GM19468 (cell line): ENCODE measurements at regions not wholly inside any gene's neighbourhood (a gene's known extent, or its start where the extent isn't known, plus 50 kb on each side); places are given as distances from the start of the nearest gene placed in this dataset.

Experiments used
- ATAC-seq: cut with Tn5 transposase; IDR thresholded peaks from one replicate; pipeline ENCODE4 v1.9.1; 2021; ENCODE audit warnings: mild to moderate bottlenecking, moderate library complexity, moderate number of reproducible peaks; ENCODE audit not compliant: unreplicated experiment; ENCODE audit errors: extremely low read depth

DNA sequence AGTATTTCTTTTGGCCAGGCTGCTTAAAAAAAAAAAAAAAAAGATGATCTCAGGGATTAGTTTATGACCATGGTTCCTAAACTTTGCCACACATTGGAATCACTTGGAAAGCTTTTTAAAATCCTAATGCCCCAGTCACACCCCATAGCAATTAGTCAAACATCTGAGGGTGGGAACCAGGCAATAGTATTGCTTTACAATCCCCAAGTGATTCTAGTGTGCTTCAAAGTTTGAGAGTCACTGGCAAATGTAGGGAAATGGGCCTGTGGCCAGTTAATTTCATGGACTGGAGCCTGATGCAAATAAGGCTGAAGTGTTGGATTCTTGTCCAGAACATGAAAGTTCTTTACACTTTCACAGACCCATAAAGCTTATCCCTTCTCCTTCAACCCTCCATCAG lies 374.6 kb upstream of the ESRRG start:
- no peak for ATAC-seq

DNA sequence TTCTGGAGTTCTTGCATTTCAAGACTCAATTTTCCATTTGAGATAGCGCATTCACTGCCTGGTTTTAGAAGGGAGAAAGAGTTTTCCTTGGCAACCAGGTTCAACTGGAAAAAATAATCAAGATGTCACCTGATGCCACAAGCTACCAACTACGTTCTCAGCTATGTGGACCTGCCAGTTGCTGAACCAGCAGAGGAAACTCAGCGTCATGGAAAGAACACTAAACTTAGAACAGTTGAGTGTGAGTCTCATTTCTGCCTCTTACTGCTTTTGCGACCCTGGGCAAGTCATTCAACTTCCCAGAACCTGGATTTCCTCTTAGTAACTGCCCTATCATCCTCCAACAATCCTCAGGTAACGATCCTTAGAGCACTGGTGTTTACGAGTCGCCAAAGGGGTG lies 373.0 kb upstream of the ESRRG start:
- no peak for ATAC-seq

DNA sequence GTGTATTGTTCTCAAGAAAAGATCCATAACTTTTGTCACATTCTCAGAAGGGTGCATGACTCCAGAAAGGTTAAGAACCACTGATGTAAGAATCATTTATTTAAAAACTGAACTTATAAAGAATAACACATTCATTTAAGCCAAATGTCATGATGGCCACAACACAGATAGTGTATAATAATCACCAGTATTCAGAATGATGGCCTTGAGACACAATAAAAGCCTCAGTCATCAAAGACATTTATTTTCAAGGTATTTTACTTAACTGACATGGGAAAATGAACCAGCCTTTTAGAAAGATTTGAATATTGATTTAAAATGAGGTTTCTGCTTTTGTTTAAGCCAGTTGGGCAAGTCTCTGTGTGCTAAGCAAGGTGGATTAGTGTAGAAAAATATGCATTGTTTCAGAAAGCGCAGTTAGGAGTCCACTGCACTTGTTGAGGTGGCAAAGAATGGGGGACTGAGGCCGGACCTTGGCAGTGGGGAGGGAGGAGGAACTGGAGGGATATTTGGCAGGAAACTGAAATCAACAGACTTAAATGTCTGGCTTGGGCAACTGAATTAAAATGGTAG lies 371.9 kb upstream of the ESRRG start:
- no peak for ATAC-seq

DNA sequence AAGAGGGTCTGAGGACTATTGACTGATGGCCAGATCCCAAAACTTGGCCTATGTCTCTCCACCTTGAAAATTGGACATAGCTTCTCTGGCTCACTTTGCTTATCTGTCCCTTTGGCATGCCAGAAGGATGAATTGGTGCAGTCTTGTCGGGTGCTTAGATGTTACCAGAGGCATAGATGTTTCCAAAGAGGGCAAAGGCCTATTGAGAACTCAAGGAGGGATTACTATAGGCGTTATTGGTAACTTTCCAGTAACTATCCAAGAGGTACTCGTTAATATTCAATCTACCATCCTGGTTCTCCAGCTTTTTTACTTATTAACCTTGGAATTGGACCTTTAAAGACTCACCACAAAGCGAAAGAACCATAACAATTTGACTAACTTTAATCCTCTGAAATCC lies 368.3 kb upstream of the ESRRG start:
- no peak for ATAC-seq

DNA sequence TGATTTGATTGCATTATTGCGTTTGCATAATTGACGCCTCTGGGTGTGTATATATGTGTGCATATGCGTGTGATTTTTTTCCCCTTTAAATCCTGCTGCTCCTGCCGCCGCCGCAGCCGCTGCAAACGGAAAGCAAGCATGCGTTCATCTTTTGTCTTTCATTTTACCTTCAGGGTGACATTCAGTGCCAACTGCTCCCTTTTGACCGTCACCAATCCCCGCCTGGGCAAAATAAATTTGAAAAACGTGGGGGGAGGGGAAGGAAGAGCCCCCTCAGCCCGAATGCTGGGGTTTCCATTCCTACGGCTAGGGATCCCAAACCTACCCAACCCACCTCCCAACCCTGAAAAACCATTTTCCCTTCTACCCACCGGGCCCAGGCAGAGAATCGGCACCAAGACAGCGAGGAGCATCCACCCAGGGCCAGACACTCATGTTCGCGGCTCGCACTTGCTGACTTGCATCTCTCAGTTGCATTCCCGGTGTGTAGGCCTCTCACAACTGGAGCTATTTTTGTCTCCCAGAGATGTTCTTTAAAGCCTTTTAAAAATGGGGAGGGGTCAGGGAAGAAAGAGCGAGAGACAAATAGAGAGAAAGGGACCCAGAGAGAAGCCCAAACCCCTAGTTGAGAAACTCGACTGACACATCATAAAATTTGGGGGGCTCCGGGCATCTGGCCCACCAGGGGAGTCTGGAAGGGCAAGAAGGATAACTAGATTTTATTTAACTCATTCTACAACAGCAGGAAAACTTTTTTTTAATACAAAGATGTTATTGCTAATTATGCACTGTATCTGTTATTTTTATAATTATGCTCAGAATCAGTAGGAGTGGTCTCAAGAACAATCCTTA lies 367.1 kb upstream of the ESRRG start:
- ATAC-seq, result no peak

DNA sequence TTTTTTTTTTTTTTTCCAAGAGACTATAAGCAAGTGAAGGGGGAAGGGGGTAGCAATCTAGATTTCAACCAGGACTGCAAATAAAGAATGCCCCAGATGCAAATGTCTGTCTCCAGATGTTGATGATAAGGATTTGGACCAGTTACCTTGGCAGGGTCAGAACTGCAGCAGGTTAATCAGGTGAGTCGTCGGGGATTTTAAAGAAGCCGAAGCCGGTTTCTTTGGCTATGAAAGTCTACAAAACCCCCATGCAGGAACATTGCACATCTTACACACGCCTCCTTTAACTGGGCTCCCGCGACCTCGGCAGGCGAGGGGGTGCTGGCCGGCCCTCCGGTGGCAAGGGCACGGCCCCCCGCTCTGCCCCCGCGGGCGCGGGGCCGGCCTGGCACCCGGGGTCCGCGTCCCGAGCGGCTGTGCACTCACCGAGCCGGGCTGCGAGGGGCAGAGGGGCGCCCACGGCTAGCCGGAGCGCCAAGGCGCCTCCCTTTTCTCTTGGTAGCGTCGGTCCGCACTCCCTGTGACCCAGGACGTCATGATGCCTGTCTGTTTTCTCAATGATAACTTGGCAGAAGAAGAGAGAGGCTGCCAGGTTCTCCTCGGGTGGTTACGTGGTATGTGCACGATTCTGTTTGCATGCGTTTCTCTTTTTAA lies 366.3 kb upstream of the ESRRG start:
- no peak for ATAC-seq

DNA sequence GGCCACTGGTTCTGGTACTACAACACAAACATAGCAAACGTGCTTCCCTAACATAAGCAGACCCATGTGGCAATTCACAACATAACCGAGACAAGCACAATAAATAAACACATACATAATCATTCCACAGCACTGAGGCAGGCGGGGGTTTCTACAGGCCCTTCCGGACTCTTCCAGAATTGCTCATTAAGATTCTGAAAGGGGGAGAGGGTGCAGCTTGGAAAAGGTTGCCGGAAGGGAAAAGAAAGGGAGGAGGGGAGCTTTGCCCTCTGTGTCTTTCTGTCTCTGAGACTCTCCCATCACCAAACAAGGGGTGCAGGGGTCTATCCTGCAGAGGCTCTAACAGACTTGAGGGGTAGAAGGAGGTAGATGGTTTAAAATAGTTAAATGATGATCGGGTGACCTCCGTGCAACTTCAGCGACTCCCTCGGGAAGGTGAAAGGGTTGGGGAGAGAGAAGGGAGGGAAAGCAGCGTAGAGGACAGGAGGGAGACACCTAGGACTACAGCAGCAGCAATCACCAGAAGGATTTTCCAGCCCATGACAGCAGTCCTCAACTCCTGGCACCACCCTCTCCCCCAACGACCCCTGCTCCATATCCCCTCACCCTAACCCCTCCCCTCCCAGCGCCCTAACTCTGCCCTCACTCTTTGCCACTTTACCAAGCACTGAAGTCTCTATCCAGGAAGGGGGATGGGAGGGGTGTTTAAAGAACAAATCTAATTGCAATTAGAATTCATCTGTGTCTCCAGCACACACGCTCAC lies 365.5 kb upstream of the ESRRG start:
- ATAC-seq, result no peak

DNA sequence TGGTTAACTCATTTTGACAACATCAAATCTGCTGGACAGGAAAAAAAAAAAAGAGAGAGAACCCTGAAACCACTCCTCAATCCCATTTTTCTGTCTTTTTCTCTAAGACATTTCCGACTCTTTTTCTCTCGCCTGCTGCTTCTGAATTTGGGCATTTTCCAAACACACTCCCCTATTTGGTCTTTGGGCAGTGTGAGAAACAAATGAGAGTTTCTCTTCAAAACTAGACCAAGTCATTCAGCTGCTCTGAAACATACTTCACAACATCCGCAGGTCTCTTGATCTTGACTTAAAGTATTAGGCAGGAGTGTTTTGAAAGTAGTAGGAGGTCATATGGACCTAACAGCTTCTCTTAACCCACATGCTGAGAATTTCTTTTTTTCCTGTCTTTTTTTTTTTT lies 364.8 kb upstream of the ESRRG start:
- no peak for ATAC-seq

DNA sequence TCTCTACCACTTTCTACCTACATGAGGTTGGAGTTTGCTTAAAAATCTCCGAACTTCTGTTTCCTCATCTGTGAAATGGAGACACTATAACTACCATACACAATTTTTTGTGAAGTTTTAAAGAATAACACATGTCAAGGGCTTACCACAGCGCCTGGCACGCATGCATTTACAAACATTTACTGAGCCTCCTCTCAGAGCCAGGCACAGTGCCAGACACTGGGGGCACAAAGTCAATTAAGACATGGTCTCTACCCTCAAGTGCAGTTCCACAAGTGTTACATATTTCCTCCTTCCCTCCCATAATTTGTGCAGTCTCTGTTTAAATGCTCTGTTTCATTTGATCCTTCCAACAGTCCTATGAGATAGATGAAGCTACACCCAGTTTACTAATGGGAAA lies 356.4 kb upstream of the ESRRG start:
- no peak for ATAC-seq

DNA sequence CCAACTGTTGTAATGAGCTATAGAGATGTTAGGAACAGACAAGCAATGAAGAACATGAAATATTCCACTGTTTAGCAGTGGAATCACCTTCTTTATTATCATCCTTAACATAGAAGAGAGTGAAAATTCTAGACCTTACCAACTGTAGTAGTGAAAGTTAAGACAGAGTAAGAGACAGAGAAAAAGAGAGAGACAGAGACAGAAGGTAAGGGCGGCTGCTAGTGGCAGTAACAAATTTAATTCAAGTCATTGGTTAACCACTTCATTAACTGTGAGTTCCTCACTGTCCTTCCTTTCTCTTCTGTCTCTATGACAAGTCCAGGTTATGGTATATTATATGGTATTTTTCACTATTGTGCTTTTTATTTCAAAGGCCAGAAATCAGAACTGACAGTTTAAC lies 355.7 kb upstream of the ESRRG start:
- no peak for ATAC-seq

DNA sequence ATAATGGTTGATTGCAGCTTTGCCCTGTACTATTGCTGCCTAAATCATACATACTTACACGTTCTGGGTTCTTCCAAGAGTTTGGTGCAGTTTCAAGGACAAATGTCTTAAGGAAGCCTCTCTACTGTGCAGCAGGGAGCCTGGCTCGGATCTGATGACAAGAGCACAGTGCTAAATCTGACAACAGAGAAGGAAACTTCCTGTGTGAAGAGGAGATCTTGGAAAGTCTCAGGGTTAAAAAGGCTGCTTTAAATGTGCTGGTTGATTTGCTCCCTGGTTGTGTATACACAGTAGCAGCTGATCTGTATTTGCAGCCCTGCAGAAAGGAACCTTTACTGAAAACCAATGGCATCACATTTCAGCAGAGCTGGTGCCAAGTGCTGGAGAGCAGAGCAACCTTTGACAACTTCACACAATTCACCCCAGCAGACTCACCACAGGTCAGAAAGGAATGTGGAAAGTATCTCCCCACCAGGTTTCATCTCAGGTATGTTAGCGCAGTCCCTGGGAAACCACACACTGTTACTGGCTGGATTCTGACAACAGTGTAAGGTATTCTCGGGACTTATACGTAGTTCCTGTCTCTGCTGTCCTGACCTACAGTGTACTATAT lies 355.0 kb upstream of the ESRRG start:
- ATAC-seq, result no peak

DNA sequence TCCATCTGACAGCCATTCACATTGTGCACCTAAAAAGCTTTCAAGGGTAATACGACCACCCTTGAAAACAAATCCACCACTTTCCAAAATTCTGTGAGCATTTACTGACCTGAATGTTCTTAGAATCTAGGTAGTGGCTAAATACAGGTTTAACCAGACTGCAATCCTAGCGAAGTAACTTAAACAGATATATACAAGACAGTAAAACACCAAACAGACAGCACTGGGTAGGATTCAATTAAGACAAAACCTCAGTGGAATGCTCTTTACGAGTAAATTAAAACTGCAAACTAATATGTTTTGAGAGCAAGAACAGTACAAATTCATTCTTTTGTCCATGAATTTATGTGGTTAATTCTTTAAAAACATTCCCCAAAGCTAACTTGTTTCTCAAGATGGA lies 354.2 kb upstream of the ESRRG start:
- no peak for ATAC-seq

DNA sequence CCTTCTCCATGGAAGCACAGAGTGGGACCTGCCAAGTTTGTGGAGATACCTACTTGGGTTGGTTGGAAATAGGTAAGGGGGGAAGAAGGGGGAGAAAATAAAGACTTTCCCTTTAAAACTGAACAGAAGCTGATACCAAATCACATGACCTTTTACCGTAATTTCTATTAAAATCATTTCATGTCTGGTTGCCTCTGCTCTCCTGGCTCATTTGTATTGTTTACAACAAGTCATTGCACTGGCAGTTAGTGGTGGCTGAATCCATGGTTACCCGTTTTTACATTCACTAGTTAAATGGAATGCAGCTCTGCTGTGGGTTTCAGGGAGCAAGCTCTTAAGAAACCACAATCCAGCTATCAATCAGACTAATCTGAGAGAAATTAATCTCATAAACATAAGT lies 353.7 kb upstream of the ESRRG start:
- ATAC-seq, result no peak

DNA sequence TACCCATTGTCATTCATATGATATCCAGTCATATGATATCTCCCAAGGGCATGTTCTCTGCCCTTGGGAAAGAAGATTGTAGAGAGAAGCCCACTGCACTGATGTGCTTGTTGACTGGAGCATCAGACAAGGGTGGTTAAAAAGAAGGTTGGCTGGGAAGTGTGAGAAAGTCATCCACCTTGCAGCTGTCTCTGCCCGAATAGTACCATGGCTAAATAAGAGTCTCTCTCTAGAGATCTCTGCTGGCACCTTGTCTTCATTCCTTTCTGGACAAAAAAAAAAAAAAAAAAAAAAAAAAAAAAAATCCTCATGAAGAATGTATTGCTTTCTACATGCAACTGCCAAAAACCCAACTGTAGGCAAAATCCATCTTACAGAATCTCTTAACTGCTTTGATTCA lies 349.7 kb upstream of the ESRRG start:
- ATAC-seq, result no peak

DNA sequence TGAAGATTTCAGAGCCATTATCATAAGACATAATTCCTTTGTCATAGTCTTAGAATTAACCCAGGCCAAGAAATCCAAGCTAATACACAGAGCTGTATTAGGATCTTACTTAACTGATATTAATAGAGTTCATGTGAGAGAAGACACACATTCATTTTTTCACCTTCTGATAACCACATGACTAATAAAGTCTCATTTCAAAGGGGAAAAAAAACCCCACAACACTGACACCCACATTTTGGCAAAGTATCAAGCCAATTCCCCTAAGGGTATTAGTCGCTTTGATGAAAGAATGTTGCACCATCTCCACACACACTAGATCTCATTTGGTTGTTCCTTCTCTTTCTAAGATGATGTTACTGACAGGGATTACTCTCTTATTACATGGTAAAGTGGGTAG lies 344.4 kb upstream of the ESRRG start:
- no peak for ATAC-seq

DNA sequence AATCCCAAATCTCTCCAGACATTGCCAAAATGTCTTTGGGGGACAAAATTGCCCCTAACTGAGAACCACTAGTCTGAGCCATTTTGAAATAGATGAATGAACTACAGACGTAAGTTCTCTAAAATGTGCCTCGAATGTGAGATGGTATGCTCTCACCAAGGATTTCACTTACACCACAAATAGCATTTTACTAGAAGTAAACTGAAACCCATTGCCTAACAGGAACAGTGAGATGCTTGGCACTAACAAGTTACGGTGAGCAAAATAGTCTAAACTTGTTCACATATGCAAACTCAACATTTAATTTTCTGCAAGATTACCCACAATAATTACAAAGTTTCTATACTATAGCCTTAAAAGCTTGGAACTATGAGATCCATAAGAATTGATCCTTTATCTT lies 343.6 kb upstream of the ESRRG start:
- ATAC-seq, result no peak

DNA sequence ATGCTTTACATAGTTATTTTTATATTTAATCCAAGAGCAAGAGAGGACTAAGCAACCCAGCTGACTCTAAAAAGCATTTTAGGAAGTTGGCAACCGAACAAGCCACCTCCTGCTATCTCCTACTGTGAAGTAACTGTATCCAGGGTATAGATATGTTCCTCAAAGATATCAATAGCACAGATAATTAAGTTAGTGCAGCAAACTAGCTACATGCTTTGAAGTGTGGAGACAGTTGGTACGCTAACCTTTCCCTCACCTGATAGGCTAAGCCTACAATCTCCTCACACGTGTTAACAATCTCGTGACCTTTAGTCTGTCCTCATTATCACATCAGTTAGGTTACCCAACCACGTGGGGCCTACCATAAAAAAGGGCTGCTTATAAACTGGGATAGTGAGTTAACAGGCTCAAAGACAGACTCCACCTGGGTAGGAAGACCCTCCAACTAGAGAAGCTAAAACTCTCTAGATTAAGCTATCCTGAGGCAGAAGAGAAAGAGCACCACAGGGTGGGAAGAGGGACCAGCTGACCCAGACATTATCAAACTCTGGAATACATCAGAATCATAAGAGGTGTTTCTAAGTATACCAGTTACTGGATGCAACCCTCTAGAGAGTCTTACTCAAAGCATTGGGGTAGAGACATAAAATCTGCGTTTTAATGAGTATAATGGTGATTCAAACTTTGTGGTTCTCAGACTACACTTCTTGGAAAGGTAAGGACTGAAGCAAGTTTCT lies 340.1 kb upstream of the ESRRG start:
- no peak for ATAC-seq

DNA sequence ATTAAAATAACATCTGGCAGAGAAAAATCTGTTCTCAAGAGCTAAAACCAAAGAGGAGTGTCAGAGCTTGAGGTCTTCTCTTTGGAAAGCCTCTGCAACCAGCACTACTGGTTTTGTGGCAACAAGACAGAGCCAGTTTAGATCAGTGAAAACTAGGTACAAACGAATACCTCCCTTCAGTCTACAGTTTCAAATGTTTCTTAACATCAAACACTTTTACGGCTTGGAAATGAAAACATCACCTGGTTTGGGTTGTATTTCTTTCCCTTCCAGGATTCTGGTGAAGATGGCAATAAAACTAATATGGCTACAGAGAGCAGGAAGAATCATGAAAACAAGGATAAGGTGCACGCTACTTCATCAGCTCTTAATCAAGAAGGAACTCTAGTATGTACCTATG lies 339.4 kb upstream of the ESRRG start:
- ATAC-seq, result no peak

DNA sequence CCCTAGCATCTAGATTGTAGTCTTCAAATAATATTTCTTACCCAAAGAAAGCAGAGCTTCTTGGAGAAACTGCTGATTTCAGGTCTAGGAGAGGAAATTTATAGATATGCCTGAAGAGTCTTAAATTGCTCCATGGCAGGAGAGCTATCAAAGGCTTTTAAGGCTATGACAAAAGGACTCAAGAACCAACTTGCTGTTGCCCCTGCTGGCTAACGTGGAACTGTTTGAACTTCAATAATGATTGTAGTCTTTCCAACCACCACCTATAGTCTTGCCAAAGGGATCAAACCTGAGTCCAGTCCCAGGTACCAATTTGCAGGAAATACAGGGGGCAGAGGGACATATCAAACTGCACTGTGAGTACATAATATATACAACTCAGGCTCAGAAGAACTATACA lies 336.2 kb upstream of the ESRRG start:
- no peak for ATAC-seq

DNA sequence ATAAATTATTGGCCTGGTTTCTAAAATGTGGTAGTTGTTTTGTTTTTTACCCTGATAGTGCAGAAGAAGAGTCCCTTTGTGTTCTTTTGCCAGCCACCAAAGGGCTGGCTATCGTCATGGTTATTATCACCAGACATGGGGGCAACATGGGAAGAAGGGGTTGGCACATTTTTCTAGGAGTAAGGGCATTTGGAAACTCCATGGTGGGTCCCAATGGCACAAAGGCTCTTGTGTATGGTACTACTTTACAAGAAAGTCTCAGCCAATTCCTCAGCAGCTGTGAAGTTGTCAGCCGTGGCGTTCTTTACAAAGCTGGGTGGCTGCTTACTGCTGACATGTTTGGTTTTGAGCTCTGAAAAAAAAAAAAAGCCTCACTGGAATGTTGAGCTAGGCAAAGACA lies 330.4 kb upstream of the ESRRG start:
- no peak for ATAC-seq
